Retinal pigment epithelial cell (primary cell): ENCODE measurements at regions not wholly inside any gene's neighbourhood (a gene's known extent, or its start where the extent isn't known, plus 50 kb on each side); places are given as distances from the start of the nearest gene placed in this dataset.

Experiments used
- DNase-seq: peaks from one replicate; pipeline ENCODE4 v3.0.0-alpha.2; 2010; ENCODE audit warnings: low read depth
- H3K4me3 ChIP-seq: 2 replicates; pipeline ENCODE4 v1.5.1; 2011; ENCODE audit warnings: mild to moderate bottlenecking, low read length, control low read depth, moderate library complexity
- TF ChIP-seq, protein P1 (sequence below): conservative IDR thresholded peaks from 2 replicates; pipeline ENCODE4 v1.5.1; 2011; ENCODE audit warnings: low read depth, low read length, control low read depth, inconsistent platforms

DNA sequence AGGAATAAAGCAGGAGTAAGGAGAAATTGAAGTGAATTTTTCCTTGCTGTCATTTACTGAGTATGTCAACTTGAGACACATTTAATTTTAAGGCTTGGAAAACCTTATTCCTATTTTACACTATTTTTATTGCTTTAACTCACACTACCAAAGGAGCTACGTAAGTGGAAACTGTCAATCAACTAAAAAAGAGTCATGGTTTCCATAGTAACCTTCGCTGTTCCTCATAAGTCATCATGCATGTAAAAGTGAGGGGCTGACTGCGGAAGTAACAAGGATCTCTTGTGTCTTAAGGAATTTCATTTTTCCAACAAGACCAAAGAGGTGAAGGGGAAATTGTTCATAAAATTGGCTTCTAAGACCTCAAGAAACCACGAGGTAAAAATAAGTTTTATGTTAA lies 516.2 kb upstream of the CA10 start:
- no peak for DNase-seq
- TF ChIP-seq, protein P1, sequence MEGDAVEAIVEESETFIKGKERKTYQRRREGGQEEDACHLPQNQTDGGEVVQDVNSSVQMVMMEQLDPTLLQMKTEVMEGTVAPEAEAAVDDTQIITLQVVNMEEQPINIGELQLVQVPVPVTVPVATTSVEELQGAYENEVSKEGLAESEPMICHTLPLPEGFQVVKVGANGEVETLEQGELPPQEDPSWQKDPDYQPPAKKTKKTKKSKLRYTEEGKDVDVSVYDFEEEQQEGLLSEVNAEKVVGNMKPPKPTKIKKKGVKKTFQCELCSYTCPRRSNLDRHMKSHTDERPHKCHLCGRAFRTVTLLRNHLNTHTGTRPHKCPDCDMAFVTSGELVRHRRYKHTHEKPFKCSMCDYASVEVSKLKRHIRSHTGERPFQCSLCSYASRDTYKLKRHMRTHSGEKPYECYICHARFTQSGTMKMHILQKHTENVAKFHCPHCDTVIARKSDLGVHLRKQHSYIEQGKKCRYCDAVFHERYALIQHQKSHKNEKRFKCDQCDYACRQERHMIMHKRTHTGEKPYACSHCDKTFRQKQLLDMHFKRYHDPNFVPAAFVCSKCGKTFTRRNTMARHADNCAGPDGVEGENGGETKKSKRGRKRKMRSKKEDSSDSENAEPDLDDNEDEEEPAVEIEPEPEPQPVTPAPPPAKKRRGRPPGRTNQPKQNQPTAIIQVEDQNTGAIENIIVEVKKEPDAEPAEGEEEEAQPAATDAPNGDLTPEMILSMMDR: no peak
- H3K4me3 ChIP-seq: no peak overlapping the region

DNA sequence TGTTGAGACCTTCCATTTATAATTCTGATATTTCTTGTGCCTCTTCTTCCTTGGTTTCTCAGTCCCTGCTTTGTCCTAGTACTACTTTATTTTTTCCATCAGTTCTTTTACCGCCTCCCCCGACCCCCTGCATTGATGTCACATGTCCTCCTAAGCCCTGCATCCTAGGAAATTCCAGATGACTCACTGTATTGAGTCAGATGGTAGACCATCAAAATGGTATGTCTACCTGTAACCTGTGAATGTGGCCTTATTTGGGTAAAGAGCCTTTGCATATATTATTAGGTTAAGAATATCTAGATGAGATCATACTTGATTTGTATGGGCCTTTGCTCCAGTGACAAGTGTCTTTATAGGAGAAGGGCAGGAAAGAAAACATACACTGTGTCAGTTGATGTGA lies 515.3 kb upstream of the CA10 start:
- no peak overlapping the region for H3K4me3 ChIP-seq
- TF ChIP-seq, protein P1: no peak
- DNase-seq: no peak

DNA sequence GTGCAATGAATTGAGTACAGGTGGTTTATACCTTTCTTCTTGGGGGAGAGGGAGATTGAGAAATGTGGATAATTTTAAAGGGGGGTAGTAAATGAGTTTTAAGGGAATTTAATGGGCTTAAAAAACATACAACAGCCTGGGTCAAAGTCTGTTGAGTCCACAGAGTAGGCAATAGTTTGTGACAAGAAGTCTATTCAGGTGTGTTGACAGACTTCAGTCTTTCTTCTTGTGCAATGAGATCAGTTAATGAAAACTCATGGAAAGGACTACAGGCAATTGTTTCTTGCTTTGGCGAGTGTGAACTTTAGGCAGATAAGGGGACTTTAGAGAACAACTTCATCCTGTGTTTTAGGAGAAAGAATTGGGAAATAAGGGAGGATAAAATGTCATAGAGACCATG lies 507.8 kb upstream of the CA10 start:
- no peak for DNase-seq
- TF ChIP-seq, protein P1: no peak
- H3K4me3 ChIP-seq: no peak overlapping the region

DNA sequence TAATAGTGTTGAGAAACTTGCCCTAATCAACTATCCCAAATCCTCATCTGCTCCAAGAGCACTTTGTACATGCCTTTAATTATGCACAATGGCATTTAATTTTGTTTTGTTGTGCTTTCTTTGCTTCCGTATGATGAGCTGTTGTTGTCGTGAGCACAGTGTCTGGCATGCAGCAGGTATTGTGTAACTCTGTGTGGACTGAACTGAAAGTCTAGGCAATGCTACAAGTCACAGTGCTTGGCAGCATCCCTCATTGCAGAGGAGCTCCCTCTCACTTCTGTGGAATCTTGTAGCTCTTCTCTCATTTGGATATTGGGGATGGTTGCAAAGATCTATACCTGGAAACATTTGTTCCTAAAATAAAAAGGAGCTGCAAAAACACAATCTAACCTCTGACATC lies 502.2 kb upstream of the CA10 start:
- DNase-seq: no peak
- H3K4me3 ChIP-seq: no peak overlapping the region
- TF ChIP-seq, protein P1: no peak

DNA sequence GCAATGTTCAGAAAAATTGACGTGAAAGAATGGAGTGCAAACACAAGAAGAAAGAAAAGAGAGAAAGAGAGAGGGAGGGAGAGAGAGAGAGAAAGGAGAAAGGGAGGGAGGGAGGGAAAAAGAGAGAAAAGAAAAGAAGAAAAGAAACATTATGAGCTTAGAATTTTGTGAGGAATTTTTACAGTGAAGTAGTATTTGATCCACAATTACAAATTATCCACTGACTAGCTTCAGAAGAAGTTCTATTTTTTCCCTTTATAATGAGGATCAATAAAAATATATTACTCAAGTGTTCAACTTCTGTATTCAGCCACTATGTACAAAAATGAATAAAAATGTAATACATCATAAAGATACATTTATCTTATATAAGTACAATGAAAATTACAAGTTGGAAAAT lies 494.5 kb upstream of the CA10 start:
- no peak for DNase-seq
- H3K4me3 ChIP-seq: no peak overlapping the region
- TF ChIP-seq, protein P1: no peak

DNA sequence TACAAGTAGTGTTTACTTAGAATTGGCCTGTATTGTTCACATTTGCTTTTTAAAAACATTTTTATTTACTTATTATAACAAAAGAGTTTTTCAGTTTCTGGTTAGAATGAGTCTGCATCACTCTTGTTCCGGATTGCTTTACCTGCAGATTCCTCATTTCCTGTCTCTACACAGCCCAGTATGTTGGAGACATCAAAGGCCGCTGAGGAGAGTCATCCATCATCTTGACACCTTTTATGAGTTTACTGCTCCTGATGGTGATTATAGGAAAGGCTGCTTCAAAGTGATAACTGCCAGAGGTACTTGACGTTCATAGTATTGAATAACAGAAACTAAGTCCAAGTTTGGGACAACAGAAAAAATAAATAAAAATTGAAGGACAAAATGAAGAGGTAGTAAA lies 490.5 kb upstream of the CA10 start:
- H3K4me3 ChIP-seq: no peak overlapping the region
- TF ChIP-seq, protein P1: no peak

DNA sequence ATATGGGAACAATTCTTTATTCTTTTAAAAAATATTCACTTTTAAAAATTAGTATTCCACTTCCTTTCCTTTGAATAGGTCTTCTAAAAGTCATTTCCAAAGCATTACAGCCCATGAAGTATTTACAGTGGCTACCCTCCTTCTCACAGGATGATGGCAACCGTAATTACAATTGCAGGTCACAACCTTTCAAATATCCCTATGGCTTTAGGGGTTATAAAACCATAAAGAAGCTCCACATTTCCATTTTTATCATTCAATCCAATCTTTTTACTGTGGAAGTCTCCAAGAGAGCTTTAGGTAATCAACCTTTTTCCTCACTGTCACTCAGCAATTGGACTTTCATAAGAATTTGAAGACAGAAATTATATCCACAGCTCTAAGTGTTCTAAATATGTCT lies 488.9 kb upstream of the CA10 start:
- DNase-seq: no peak
- TF ChIP-seq, protein P1: no peak
- no peak overlapping the region for H3K4me3 ChIP-seq

More for the DNA sequence above, 490.5 kb upstream of the CA10 start:
- DNase-seq: no peak
